ENCODE measurements at regions not wholly inside any gene's neighbourhood (a gene's known extent, or its start where the extent isn't known, plus 50 kb on each side); places are given as distances from the start of the nearest gene placed in this dataset.
A peak's percentile ranks its signal among the peaks of the same experiment; 100 is the strongest.

GRCh38 chr12:11568762-11569478, 80.6 kb upstream of the ETV6 start:
- no peak for DNase-seq

DNA sequence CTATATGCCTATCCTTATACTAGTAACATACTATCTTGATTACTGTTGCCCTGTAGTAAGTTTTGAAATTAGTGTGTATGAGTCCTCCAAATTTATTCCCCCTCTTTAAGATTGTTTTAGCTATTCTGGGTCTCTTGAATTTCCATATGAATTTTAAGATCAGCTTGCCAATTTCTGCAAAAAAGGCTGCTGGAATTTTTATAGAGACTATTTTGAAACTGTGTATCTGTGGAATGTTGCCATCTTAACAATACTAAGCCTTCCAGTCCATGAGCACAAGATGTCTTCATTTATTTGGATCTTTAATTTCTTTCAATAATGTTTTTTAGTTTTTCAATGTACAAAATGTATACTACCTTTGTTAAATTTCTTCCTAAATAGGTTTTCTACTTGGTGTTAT, 79.8 kb upstream of the ETV6 start:
- DNase-seq = no peak

DNA sequence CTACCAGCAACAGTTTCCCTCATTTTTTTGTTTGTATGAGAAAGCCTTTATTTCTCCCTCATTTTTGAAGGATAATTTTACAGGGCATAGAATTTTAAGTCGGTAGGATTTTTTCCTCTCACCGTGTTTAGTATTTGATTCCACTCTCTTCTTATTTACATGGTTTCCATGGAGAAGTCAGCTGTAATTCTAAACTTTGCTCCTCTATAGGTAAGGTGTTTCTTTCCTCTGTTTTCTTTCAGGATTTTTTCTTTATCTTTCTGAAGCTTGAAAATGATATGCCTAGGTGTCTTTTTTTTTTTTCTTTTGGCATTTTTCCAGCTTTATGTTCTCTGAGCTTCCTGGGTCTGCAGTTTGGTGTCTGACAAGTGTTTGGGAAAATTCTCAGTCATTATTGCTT, 75.6 kb upstream of the ETV6 start:
- no peak for DNase-seq

DNA sequence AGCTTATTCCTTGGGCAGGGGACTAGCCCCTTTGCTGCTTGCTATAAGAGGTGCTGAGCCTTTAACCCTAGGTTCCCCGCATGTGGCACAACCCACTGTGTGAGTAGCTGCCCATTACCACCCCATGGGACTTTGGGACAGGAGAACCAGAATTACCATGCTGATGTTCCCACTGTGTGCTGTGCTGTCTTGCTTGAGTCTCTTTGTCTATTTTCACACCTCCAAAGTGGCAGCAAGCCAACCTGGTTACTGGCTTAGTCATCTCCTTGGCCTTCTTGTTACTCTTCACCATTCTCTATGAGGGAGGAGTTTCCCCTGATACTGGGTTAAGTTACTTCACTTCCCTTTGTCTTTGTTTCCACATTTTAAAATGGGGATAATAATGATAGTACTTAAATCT, 73.4 kb upstream of the ETV6 start:
- DNase-seq = peak; percentile 56 to 63

GRCh38 chr12:11577658-11578260, 71.7 kb upstream of the ETV6 start:
- DNase-seq = no peak

GRCh38 chr12:11578461-11578993, 70.9 kb upstream of the ETV6 start:
- DNase-seq = peak in 1 of 2 experiments; percentile 36

DNA sequence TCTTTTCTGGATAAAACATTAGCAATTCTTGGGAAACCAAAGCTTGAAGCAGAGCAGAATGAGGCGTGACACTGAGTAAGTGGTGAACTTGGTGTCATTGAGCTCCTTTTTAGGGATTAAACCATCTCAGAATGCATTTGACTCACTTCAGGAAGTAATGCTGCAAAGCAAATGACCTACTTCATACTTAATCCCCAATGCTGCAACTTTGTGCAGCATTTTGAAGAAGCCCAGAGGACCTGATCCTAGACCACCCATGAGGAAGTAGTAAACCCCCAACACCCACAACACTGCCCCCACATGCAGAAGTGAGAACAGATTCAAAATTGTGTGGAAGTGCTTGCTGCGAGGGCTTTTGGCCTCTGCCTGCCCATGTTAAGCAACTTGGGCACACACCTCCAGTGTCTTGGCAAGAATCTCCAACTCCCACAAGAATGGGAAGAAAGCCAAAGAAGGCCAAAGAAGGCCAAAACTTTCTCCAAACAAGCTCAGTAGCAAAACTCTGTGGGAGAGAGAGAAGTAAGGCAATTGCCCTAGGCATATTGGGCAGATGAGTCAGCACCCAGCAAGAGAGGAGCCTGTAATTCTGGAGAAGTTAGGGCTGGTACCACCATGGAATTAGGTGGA, 69.2 kb upstream of the ETV6 start:
- DNase-seq = no peak

DNA sequence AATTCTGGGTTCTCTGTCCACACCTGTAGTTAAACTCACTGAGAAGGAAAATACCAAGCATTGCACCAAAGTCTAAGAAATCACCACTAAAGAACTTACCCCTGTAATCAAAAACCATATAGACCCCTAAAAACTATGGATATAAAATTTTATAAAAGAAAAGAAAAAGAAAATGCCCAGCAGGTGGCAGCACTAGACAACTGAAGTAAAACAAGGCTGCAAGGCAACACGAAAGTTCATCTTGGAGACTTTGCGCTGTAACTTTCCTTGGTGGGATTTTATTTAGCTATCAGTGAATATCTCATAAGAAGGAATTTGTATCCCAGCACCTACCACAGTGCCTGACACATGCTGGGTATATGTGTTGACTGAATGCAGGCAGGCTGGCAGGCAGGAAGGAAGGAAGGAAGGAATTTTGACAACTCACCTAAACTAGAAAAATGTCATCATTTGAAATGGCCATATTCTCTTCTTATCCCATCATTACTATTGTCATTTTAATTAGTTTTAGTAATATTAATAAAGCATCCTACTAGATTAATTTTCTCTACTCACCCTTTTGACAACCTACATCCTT, 68.2 kb upstream of the ETV6 start:
- DNase-seq = peak; percentile 67 to 68

- no peak for DNase-seq
Observed at GRCh38 chr12:11584221-11584855, 65.1 kb upstream of the ETV6 start.

DNA sequence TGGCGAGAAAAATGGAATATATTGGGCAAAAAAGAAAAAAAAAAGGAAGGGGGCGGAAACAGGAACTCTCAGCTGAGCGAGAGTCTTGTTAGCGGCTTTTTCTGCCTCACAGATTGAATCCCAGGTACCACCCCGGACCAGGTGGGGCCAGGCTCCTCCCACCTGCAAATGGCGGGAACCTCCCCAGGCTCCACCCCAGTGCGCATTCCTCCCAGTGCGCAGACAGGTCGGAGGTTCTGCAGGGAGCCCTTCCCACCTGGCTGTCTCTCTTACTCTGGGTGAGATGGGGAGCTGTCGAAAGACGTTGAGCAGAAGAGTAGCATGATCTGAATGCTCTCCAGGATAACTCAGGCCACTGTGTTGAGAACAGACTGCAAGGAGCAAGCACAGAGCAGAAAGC, 57.0 kb upstream of the ETV6 start:
- no peak for DNase-seq

DNA sequence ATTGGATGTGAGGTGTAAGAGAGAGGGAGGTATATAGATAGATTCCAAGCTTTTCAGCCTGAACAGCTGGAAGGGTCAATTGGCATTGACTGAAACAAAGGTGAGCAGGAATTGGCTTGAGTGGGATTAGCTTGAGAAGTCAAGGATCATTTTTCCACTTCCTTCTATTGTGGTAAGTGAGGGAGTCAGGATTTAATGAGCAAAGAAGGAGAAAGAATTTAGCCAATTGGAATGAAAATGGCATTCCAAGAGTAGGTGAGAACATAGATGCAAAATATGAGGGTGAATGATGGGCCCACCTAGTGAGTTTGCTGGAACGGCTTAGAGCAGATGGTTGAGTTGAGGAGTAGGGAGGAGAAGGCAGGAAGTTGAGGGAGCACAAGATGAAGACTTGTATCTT, 56.5 kb upstream of the ETV6 start:
- no peak for DNase-seq

DNA sequence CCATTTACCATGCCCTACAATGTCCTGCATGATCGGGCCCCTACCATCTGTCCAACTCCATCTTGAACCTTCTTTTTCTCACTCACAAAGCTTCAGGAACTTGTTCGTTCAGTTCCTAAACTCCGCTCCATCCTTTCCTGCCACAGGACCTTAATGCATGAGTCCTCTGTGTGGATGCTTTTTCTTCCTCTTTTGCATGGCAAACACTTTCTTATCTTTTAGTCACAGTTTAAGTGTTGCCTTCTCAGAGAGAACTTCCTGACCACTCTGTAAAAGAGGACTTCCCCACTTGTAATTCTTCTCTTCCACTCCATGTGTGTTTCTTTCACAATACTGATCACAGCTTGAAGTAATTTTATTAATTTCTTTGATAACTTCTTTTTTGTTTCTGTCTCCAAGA, 54.4 kb upstream of the ETV6 start:
- DNase-seq = no peak

GRCh38 chr12:11596141-11596540, 53.3 kb upstream of the ETV6 start:
- no peak for DNase-seq

DNA sequence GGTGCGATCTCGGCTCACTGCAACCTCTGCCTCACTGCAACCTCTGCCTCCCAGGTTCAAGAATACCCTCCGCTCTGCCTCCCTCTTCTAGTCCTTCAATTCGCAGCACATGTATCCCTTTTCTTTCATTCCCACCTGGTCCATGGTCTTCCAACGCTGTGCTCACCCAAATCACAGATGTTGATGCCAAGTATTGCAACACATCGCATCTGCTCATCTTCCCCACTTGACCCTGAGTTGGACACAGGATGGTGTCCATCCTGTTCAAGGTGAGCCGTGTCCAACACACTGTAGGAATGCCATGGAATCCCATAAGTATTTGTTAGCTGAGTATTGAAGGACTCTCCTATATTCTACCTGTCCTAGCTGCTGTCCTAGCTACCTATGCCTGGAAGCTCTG, 50.6 kb upstream of the ETV6 start:
- no peak for DNase-seq
